ENCODE measurements at regions not wholly inside any gene's neighbourhood (a gene's known extent, or its start where the extent isn't known, plus 50 kb on each side); places are given as distances from the start of the nearest gene placed in this dataset.

DNA sequence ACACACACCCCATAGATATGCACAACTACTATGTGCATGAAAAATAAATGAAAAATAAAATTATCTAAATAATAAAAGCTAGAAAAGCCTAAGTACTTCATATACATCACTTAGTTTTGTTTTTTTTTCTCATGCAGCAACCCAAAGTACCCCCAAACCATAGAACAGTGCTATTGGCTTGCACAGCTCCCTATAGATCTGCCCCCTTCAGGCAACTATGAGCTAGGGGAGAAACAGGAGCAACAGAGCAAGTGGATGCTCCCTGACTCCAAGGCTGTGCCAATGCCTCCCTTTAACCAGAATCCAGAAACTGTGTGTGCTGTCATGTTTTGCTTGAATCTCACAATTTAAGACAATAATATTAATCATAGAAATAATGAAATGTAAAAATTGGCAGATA, 605.5 kb downstream of the TOX3 start:
- TF ChIP-seq POLR2A (IDR thresholded peaks at IDR 0.05; ENCODE audit: low read depth, low read length) (no peak), EZH2 (IDR thresholded peaks at IDR 0.05; ENCODE audit: borderline replicate concordance, low read depth, low read length, severe bottlenecking) (no peak)
- DNase-seq (ENCODE audit: low read depth, low spot score) (no peak), FAIRE-seq (no peak)
- Histone ChIP-seq H3K27me3 (ENCODE audit: control insufficient read depth in 2 of 2, insufficient read depth in 2 of 2, low read length in 2 of 2) (no peaks in the 10 kb centered on the region), H3K36me3 (ENCODE audit: control insufficient read depth in 2 of 2, extremely low read depth in 1 of 2, insufficient read depth in 2 of 2, low read length in 2 of 2) (no peaks in the 10 kb centered on the region), H3K27ac (ENCODE audit: insufficient read depth, low read depth, low read length) (no peak overlapping the region), H4K20me1 (replicated peaks; ENCODE audit: control insufficient read depth, extremely low read depth, insufficient read depth, low read length) (no peaks in the 10 kb centered on the region), H3K9me1 (replicated peaks; ENCODE audit: control insufficient read depth, extremely low read depth, insufficient read depth, low read length) (no peaks in the 10 kb centered on the region), H3K79me2 (ENCODE audit: control insufficient read depth, insufficient read depth, low read length) (no peaks in the 10 kb centered on the region), H3K4me2 (ENCODE audit: insufficient read depth, low read length) (no peak overlapping the region), H3K4me1 (ENCODE audit: control insufficient read depth, extremely low read depth, insufficient read depth, low read length) (no peaks in the 10 kb centered on the region), H2AFZ (ENCODE audit: low read depth, low read length) (no peak overlapping the region), H3K9me3 (replicated peaks; ENCODE audit: control insufficient read depth, insufficient read depth, low read length) (peaks cover 2% of the 10 kb centered on the region), H3K9ac (replicated peaks; ENCODE audit: extremely low read depth, insufficient read depth, low read length) (no peak overlapping the region), H3K4me3 (replicated peaks in 1 of 3; ENCODE audit: insufficient read depth in 1 of 3, low read depth in 1 of 3, low read length in 3 of 3) (no peak overlapping the region)
- ChIA-PET CTCF (no interaction called here), POLR2A (no interaction called here)
- intact Hi-C loops (cut with micrococcal nuclease), result no loop called here
- dilution Hi-C loops (cut with MboI; ENCODE audit: extremely low pct_ligation_motif_present, low sequenced_read_pairs), result no loop called here
- BruUV-seq (replicated peaks), result no TSS peak

DNA sequence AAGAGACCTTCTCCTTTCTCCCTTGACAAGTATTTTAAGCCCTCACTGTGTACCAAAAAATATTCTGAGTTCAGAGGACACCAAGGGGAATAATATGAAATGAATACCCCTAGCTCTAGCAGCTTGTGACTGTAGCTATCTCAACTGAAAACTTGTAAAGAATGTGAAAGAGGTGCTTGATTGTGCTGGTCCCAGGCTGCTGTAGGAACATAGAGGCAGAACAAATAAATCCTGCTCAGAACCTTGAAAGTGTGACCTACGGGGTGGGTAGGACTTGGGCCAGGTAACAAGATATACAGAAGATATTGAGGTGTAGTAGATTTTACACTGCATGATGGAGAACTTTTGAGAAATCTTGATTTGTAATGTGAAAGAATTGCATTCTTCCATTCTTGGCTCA, 606.8 kb downstream of the TOX3 start:
- no peaks in the 10 kb centered on the region for H3K27me3 ChIP-seq (ENCODE audit: control insufficient read depth in 2 of 2, insufficient read depth in 2 of 2, low read length in 2 of 2)
- no peaks in the 10 kb centered on the region for H3K4me1 ChIP-seq (ENCODE audit: control insufficient read depth, extremely low read depth, insufficient read depth, low read length)
- no peaks in the 10 kb centered on the region for H3K79me2 ChIP-seq (ENCODE audit: control insufficient read depth, insufficient read depth, low read length)
- no peak overlapping the region for H3K4me2 ChIP-seq (ENCODE audit: insufficient read depth, low read length)
- no peak overlapping the region for H3K9ac ChIP-seq (replicated peaks; ENCODE audit: extremely low read depth, insufficient read depth, low read length)
- H2AFZ ChIP-seq (ENCODE audit: low read depth, low read length), result no peak overlapping the region
- CTCF ChIA-PET, result no interaction called here
- no peaks in the 10 kb centered on the region for H3K9me3 ChIP-seq (replicated peaks; ENCODE audit: control insufficient read depth, insufficient read depth, low read length)
- intact Hi-C loops (cut with micrococcal nuclease), result no loop called here
- BruUV-seq (replicated peaks), result no TSS peak
- TF ChIP-seq, protein P1, sequence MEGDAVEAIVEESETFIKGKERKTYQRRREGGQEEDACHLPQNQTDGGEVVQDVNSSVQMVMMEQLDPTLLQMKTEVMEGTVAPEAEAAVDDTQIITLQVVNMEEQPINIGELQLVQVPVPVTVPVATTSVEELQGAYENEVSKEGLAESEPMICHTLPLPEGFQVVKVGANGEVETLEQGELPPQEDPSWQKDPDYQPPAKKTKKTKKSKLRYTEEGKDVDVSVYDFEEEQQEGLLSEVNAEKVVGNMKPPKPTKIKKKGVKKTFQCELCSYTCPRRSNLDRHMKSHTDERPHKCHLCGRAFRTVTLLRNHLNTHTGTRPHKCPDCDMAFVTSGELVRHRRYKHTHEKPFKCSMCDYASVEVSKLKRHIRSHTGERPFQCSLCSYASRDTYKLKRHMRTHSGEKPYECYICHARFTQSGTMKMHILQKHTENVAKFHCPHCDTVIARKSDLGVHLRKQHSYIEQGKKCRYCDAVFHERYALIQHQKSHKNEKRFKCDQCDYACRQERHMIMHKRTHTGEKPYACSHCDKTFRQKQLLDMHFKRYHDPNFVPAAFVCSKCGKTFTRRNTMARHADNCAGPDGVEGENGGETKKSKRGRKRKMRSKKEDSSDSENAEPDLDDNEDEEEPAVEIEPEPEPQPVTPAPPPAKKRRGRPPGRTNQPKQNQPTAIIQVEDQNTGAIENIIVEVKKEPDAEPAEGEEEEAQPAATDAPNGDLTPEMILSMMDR (IDR thresholded peaks at IDR 0.05; ENCODE audit: extremely low read depth in 1 of 2, insufficient read depth in 1 of 2, low read depth in 1 of 2, low read length in 2 of 2), result no peak
- TF ChIP-seq EZH2 (IDR thresholded peaks at IDR 0.05; ENCODE audit: borderline replicate concordance, low read depth, low read length, severe bottlenecking) (no peak), FOS (IDR thresholded peaks at IDR 0.05; ENCODE audit: borderline replicate concordance, insufficient read depth, low read length) (no peak), POLR2A (IDR thresholded peaks at IDR 0.05; ENCODE audit: low read depth, low read length) (no peak), GATA2 (IDR thresholded peaks at IDR 0.05; ENCODE audit: insufficient read depth, insufficient read length, low read depth, low read length) (no peak), MYC (IDR thresholded peaks at IDR 0.05; ENCODE audit: low read depth, low read length) (no peak), JUN (IDR thresholded peaks at IDR 0.05; ENCODE audit: borderline replicate concordance, insufficient read depth, insufficient read length, low read depth) (no peak), POLR2AphosphoS5 (IDR thresholded peaks at IDR 0.05; ENCODE audit: insufficient read depth, low read depth, low read length) (no peak)
- TF ChIP-seq, protein P2, sequence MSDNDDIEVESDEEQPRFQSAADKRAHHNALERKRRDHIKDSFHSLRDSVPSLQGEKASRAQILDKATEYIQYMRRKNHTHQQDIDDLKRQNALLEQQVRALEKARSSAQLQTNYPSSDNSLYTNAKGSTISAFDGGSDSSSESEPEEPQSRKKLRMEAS (IDR thresholded peaks at IDR 0.05; ENCODE audit: insufficient read depth, insufficient read length), result no peak
- H3K9me1 ChIP-seq (replicated peaks; ENCODE audit: control insufficient read depth, extremely low read depth, insufficient read depth, low read length), result no peaks in the 10 kb centered on the region
- dilution Hi-C loops (cut with MboI; ENCODE audit: extremely low pct_ligation_motif_present, low sequenced_read_pairs), result no loop called here
- H3K27ac ChIP-seq (ENCODE audit: insufficient read depth, low read depth, low read length), result no peak overlapping the region
- no peaks in the 10 kb centered on the region for H3K36me3 ChIP-seq (ENCODE audit: control insufficient read depth in 2 of 2, extremely low read depth in 1 of 2, insufficient read depth in 2 of 2, low read length in 2 of 2)
- FAIRE-seq (no peak), DNase-seq (ENCODE audit: low read depth, low spot score) (no peak)
- POLR2A ChIA-PET, result no interaction called here
- H4K20me1 ChIP-seq (replicated peaks; ENCODE audit: control insufficient read depth, extremely low read depth, insufficient read depth, low read length), result no peaks in the 10 kb centered on the region
- H3K4me3 ChIP-seq (replicated peaks in 1 of 3; ENCODE audit: insufficient read depth in 1 of 3, low read depth in 1 of 3, low read length in 3 of 3), result no peak overlapping the region

Data from endothelial cell of umbilical vein (primary cell).